Kidney epithelial cell (primary cell): ENCODE measurements at regions not wholly inside any gene's neighbourhood (a gene's known extent, or its start where the extent isn't known, plus 50 kb on each side); places are given as distances from the start of the nearest gene placed in this dataset.

Source experiments
- DNase-seq: peaks from one replicate; pipeline ENCODE4 v3.0.0-alpha.2; 2010; ENCODE audit warnings: low read depth
- H3K27me3 ChIP-seq: 2 replicates; pipeline ENCODE4 v1.6.0; 2011; ENCODE audit warnings: low read length; ENCODE audit not compliant: control insufficient read depth, insufficient read depth
- H3K36me3 ChIP-seq: 2 replicates; pipeline ENCODE4 v1.5.1; 2011; ENCODE audit warnings: low read length; ENCODE audit not compliant: control insufficient read depth, insufficient read depth
- H3K4me3 ChIP-seq: 2 replicates; pipeline ENCODE4 v1.5.1; 2011; ENCODE audit warnings: low read depth, mild to moderate bottlenecking, control low read depth, low read length
- CTCF ChIP-seq: IDR thresholded peaks from 2 replicates; pipeline ENCODE4 v1.5.1; 2011; ENCODE audit warnings: mild to moderate bottlenecking, moderate library complexity, low read length, control low read depth, inconsistent platforms; ENCODE audit not compliant: insufficient read depth, poor library complexity, severe bottlenecking

DNA sequence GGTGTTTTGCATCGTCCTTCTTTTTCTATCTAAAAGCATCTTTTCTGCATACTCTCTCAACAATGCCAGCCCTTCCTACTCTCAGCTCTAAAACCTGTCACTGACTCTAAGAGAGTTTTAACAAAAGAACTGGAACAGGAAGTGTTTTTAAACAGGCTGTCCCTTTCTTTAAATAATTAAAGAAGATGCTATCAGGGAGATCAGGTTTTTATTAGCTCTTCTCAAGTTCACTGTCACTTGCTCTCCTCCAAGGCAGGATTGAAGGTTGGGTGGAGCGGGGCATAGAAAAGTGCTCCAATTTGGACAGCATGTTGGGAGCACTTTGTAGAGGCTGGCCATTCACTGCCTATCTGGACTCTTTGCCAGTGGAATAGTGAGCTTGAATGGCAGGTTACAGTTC, 56.4 kb upstream of the BARX2 start:
- Histone ChIP-seq H3K4me3 (no peak overlapping the region), H3K36me3 (no peaks in the 10 kb centered on the region), H3K27me3 (no peaks in the 10 kb centered on the region)
- no peak for TF ChIP-seq CTCF
- no peak for DNase-seq

GRCh38 chr11:129317571-129317970, 58.1 kb upstream of the BARX2 start:
- TF ChIP-seq CTCF, result no peak
- no peaks in the 10 kb centered on the region for H3K36me3 ChIP-seq
- no peak for DNase-seq
- no peak overlapping the region for H3K4me3 ChIP-seq
- H3K27me3 ChIP-seq, result no peaks in the 10 kb centered on the region

DNA sequence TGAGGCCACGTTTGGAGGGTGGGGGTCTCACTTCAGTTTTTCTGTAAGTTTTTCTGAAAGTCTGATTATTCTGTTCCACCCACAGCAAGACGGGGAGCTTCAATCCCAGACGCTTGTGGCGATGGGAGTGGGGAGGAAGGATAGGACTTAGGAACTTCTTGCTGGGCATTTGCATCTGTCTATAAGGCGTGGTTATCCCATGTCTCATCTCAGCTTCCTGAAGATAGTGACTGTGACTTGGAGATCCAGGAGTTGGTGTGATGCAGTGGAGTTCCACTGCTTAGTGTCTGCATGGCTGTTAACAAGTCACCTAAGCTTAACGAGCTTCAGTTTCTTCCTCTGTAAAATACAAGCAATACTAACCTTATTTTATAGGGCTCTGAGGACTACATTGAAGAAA, 58.9 kb upstream of the BARX2 start:
- H3K4me3 ChIP-seq, result no peak overlapping the region

DNA sequence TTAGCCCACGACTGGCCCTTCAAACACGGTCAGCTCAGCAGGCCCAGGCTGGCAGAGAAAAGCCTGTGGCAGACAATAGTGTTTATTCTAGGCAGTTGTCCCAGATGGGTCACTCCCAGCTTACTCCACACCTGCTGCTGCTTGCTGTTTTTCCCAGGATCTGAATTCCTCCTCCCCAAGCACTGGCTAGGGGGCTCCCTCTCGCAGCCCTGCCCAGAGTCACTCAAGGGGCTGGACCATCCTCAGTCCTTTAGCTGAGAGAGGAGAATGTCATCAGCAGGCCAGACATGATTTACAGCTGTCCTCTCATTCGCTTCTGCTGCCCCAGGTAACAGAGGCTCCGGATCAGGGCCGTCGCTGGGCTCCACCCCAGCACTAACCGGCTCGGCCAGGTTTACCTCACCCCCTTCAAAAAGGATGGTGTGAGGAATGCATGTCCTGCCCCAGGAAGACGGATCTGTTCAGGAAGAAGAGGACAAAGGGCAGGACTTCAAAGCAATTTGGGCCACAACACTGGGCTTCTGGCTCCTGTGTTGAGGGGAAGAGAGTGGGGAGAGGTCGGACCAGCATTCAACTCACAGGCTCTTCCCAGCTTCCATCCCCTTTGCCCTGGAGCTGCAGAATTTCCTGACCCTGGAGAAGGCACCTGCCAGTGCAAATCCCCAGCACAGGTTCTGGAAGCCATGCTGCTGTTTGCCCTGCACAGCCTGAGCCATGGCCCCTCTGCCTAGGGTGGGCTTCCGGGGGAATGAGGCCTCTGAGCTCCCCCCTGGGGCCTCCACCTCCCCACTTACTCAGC, 59.7 kb upstream of the BARX2 start:
- Histone ChIP-seq H3K36me3 (no peaks in the 10 kb centered on the region), H3K4me3 (no peak overlapping the region), H3K27me3 (no peaks in the 10 kb centered on the region)
- DNase-seq, result no peak
- TF ChIP-seq CTCF, result no peak

More for the DNA sequence above, 58.9 kb upstream of the BARX2 start:
- Histone ChIP-seq H3K36me3 (no peaks in the 10 kb centered on the region), H3K27me3 (no peaks in the 10 kb centered on the region)
- DNase-seq, result no peak
- TF ChIP-seq CTCF, result no peak

DNA sequence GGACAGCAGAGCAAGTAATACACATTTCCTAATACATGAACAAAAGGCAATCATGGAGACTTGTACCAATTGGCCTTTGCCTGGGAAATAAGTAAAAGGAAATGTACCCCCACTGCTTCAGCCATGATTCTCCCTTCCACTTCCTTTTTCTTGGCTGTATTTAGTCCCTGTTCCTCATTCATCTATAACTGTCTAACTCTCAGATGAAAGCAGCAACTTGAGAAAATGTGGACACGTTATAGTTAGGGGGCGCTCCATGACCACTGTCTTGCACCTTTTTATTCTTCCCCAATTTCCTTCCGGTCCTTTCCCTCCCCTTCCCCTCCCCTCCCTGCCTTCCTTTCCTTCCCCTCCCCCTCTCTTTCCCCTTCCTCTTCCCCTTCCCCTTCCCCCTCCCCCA, 61.3 kb upstream of the BARX2 start:
- TF ChIP-seq CTCF, result no peak
- no peaks in the 10 kb centered on the region for H3K27me3 ChIP-seq
- no peak for DNase-seq
- no peak overlapping the region for H3K4me3 ChIP-seq
- H3K36me3 ChIP-seq, result no peaks in the 10 kb centered on the region
